ENCODE measurements at regions not wholly inside any gene's neighbourhood (a gene's known extent, or its start where the extent isn't known, plus 50 kb on each side); places are given as distances from the start of the nearest gene placed in this dataset.

GRCh38 chr2:103289105-103289725, 527.4 kb downstream of the TMEM182 start:
- TF ChIP-seq CTCF (optimal IDR thresholded peaks at IDR 0.05 in 1 of 3, IDR thresholded peaks at IDR 0.05 in 1 of 3, conservative IDR thresholded peaks at IDR 0.05 in 1 of 3; ENCODE audit: extremely low read depth in 1 of 3, insufficient read depth in 2 of 3, low read length in 3 of 3) (no peak), EZH2 (IDR thresholded peaks at IDR 0.05; ENCODE audit: low read length) (no peak)
